GM23338 (cell line): ENCODE measurements at regions not wholly inside any gene's neighbourhood (a gene's known extent, or its start where the extent isn't known, plus 50 kb on each side); places are given as distances from the start of the nearest gene placed in this dataset.

Experiments used
- ATAC-seq: fragments of 200-7000 bp; cut with Tn5 transposase; 3 replicates; pipeline ENCODE4 v1.9.1; 2020
- DNase-seq: peaks from one replicate; pipeline ENCODE4 v3.0.0-alpha.2; 2015; ENCODE audit warnings: low spot score
- H2AFZ ChIP-seq: fragments of 200-600 bp; sonication (generic); 2 replicates; pipeline ENCODE4 v1.8.0; 2016; ENCODE audit warnings: antibody characterized with exemption, mild to moderate bottlenecking, moderate library complexity
- H3F3A ChIP-seq: fragments of 200-600 bp; sonication (generic); replicated peaks from 2 replicates; pipeline ENCODE4 v1.8.0; 2017; ENCODE audit warnings: antibody characterized with exemption, mixed run types, low read depth
- H3K27ac ChIP-seq: fragments of 200-600 bp; sonication (generic); 2 replicates; pipeline ENCODE4 v1.6.1; 2016; ENCODE audit warnings: low read depth
- H3K27me3 ChIP-seq: fragments of 200-600 bp; sonication (generic); 2 replicates; pipeline ENCODE4 v1.8.0; 2016; ENCODE audit warnings: mild to moderate bottlenecking, mixed run types, moderate library complexity; ENCODE audit not compliant: insufficient read depth
- H3K36me3 ChIP-seq: fragments of 200-600 bp; sonication (generic); 2 replicates; pipeline ENCODE4 v1.8.0; 2016; ENCODE audit warnings: mild to moderate bottlenecking; ENCODE audit not compliant: insufficient read depth
- H3K4me1 ChIP-seq: fragments of 200-600 bp; sonication (generic); 2 replicates; pipeline ENCODE4 v1.8.0; 2016; ENCODE audit warnings: mild to moderate bottlenecking, moderate library complexity; ENCODE audit not compliant: insufficient read depth
- H3K4me2 ChIP-seq: fragments of 200-600 bp; sonication (generic); 2 replicates; pipeline ENCODE4 v1.7.1; 2017; ENCODE audit warnings: mixed run types
- H3K4me3 ChIP-seq: fragments of 200-600 bp; sonication (generic); 2 replicates; pipeline ENCODE4 v1.6.1; 2016; ENCODE audit warnings: mixed run types
- H3K79me2 ChIP-seq: fragments of 200-600 bp; sonication (generic); replicated peaks from 2 replicates; pipeline ENCODE4 v1.8.0; 2017; ENCODE audit warnings: mild to moderate bottlenecking; ENCODE audit not compliant: insufficient read depth
- H3K9me2 ChIP-seq: fragments of 200-600 bp; sonication (generic); 2 replicates; pipeline ENCODE4 v1.8.0; 2017; ENCODE audit not compliant: insufficient read depth
- H4K20me1 ChIP-seq: fragments of 200-600 bp; sonication (generic); replicated peaks from 2 replicates; pipeline ENCODE4 v1.8.0; 2017; ENCODE audit warnings: mild to moderate bottlenecking; ENCODE audit not compliant: insufficient read depth
- H3K27ac Mint-ChIP-seq: 2 replicates; pipeline ENCODE4 v1.8.0; 2020; ENCODE audit warnings: inconsistent platforms, mild to moderate bottlenecking, moderate library complexity, mixed read lengths
- H3K27me3 Mint-ChIP-seq: 3 replicates; pipeline ENCODE4 v1.8.0; 2022; ENCODE audit warnings: low read depth, mild to moderate bottlenecking, moderate library complexity, mixed read lengths, inconsistent platforms; ENCODE audit not compliant: insufficient read depth, poor library complexity
- H3K36me3 Mint-ChIP-seq: 3 replicates; pipeline ENCODE4 v1.8.0; 2021; ENCODE audit warnings: low read depth, mild to moderate bottlenecking, inconsistent platforms, moderate library complexity, mixed read lengths
- H3K4me1 Mint-ChIP-seq: 3 replicates; pipeline ENCODE4 v1.8.0; 2020; ENCODE audit warnings: mild to moderate bottlenecking, inconsistent platforms, mixed read lengths
- H3K4me3 Mint-ChIP-seq: 3 replicates; pipeline ENCODE4 v1.8.0; 2021; ENCODE audit warnings: moderate library complexity, mild to moderate bottlenecking, inconsistent platforms, mixed read lengths
- H3K9me3 Mint-ChIP-seq: 3 replicates; pipeline ENCODE4 v1.8.0; 2020; ENCODE audit warnings: moderate library complexity, mild to moderate bottlenecking, inconsistent platforms, mixed read lengths
- CREB1 ChIP-seq: fragments of 250-450 bp; sonication (Bioruptor Pico); IDR thresholded peaks from 2 replicates; pipeline ENCODE4 v1.5.0; 2020; ENCODE audit warnings: low read depth, mild to moderate bottlenecking, moderate library complexity
- EZH2 ChIP-seq: fragments of 200-600 bp; sonication (generic); IDR thresholded peaks from one replicate; pipeline ENCODE4 v1.8.0; 2017; ENCODE audit warnings: antibody characterized with exemption, mild to moderate bottlenecking, low read depth; ENCODE audit not compliant: unreplicated experiment
- EZH2phosphoT487 ChIP-seq: fragments of 200-600 bp; sonication (generic); IDR thresholded peaks from one replicate; pipeline ENCODE4 v1.8.1; 2018; ENCODE audit warnings: antibody characterized with exemption; ENCODE audit not compliant: unreplicated experiment
- JUNB ChIP-seq: IDR thresholded peaks from one replicate; pipeline ENCODE4 v1.6.1; 2016; ENCODE audit warnings: antibody characterized with exemption; ENCODE audit not compliant: unreplicated experiment
- NANOG ChIP-seq: IDR thresholded peaks from 2 replicates; pipeline ENCODE4 v1.6.1; 2016; ENCODE audit warnings: antibody characterized with exemption, borderline replicate concordance
- POLR2AphosphoS5 ChIP-seq: IDR thresholded peaks from 2 replicates; pipeline ENCODE4 v1.6.1; 2016; ENCODE audit warnings: antibody characterized with exemption, low read depth
- STAT1 ChIP-seq: IDR thresholded peaks from one replicate; pipeline ENCODE4 v1.6.1; 2016; ENCODE audit warnings: antibody characterized with exemption; ENCODE audit not compliant: unreplicated experiment
- ZNF114 ChIP-seq: fragments of 250-450 bp; sonication (Bioruptor Pico); IDR thresholded peaks from 2 replicates; pipeline ENCODE4 v1.5.0; 2020; ENCODE audit warnings: mild to moderate bottlenecking, moderate library complexity
- ZNF331 ChIP-seq: fragments of 250-450 bp; sonication (Bioruptor Pico); IDR thresholded peaks from 2 replicates; pipeline ENCODE4 v1.5.0; 2020; ENCODE audit warnings: low read depth, mild to moderate bottlenecking, moderate library complexity
- TF ChIP-seq, protein P1 (sequence below): IDR thresholded peaks from one replicate; pipeline ENCODE4 v1.6.1; 2018; ENCODE audit warnings: antibody characterized with exemption; ENCODE audit not compliant: unreplicated experiment
- TF ChIP-seq, protein P2 (sequence below): IDR thresholded peaks from 2 replicates; pipeline ENCODE4 v1.6.1; 2016; ENCODE audit warnings: antibody characterized with exemption
- TF ChIP-seq, protein P3 (sequence below): fragments of 250-450 bp; sonication (Bioruptor Pico); IDR thresholded peaks from 2 replicates; pipeline ENCODE4 v1.5.0; 2020; ENCODE audit warnings: mild to moderate bottlenecking, moderate library complexity
- TF ChIP-seq, protein P4 (sequence below), 2 experiments: fragments of 200-600 bp in 1 of 2; sonication (generic) in 1 of 2; conservative IDR thresholded peaks; 2 replicates each; pipeline versions ENCODE4 v1.5.1 to v1.6.1; 2016 to 2017; ENCODE audit warnings: antibody characterized with exemption in 2 of 2, low read depth in 2 of 2, mild to moderate bottlenecking in 2 of 2, moderate library complexity in 1 of 2

DNA sequence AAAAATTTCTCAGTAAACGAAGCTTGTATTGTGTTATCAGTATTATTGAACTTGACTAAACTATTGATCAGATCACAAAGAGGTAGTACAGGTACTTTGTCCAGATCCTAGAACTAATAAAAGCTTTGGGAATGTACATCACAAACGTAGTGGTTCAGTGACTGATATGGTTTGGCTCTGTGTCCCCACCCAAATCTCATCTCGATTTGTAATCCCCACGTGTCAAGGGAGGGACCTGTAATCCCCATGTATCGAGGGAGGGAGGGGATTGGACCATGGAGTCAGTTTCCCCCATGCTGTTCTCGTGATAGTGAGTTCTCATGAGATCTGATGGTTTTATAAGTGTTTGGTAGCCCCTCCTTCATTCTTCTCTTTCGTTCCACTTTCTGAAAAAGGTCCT, 100.9 kb downstream of the ARRDC3 start:
- Histone ChIP-seq H3K36me3 (no peaks in the 10 kb centered on the region), H2AFZ (no peak overlapping the region), H3K9me2 (no peaks in the 10 kb centered on the region), H3K79me2 (no peaks in the 10 kb centered on the region), H3K4me3 (no peak overlapping the region), H3K4me1 (peaks cover 10% of the 10 kb centered on the region; the same call in 1 of the 2 replicates), H3F3A (peaks cover 6% of the 10 kb centered on the region; the same call in 1 of the 2 replicates), H3K4me2 (no peak overlapping the region), H3K27ac (no peak overlapping the region), H3K27me3 (peaks cover 36% of the 10 kb centered on the region), H4K20me1 (no peaks in the 10 kb centered on the region)
- DNase-seq (no peak), ATAC-seq (no peak)
- Mint-ChIP-seq H3K27ac (no peak overlapping the region), H3K36me3 (peaks cover 5% of the 10 kb centered on the region; the same call in 2 of the 3 replicates), H3K27me3 (peaks cover 12% of the 10 kb centered on the region), H3K4me1 (peaks cover 10% of the 10 kb centered on the region), H3K9me3 (peaks cover 5% of the 10 kb centered on the region; the same call in 1 of the 3 replicates), H3K4me3 (no peak overlapping the region)
- no peak for TF ChIP-seq ZNF114
- no peak for TF ChIP-seq CREB1 (CRISPR knock-in tag)
- TF ChIP-seq EZH2phosphoT487, result no peak
- TF ChIP-seq, protein P1, sequence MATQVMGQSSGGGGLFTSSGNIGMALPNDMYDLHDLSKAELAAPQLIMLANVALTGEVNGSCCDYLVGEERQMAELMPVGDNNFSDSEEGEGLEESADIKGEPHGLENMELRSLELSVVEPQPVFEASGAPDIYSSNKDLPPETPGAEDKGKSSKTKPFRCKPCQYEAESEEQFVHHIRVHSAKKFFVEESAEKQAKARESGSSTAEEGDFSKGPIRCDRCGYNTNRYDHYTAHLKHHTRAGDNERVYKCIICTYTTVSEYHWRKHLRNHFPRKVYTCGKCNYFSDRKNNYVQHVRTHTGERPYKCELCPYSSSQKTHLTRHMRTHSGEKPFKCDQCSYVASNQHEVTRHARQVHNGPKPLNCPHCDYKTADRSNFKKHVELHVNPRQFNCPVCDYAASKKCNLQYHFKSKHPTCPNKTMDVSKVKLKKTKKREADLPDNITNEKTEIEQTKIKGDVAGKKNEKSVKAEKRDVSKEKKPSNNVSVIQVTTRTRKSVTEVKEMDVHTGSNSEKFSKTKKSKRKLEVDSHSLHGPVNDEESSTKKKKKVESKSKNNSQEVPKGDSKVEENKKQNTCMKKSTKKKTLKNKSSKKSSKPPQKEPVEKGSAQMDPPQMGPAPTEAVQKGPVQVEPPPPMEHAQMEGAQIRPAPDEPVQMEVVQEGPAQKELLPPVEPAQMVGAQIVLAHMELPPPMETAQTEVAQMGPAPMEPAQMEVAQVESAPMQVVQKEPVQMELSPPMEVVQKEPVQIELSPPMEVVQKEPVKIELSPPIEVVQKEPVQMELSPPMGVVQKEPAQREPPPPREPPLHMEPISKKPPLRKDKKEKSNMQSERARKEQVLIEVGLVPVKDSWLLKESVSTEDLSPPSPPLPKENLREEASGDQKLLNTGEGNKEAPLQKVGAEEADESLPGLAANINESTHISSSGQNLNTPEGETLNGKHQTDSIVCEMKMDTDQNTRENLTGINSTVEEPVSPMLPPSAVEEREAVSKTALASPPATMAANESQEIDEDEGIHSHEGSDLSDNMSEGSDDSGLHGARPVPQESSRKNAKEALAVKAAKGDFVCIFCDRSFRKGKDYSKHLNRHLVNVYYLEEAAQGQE, result no peak
- TF ChIP-seq STAT1, result no peak
- no peak for TF ChIP-seq ZNF331
- TF ChIP-seq NANOG, result no peak
- TF ChIP-seq POLR2AphosphoS5, result no peak
- TF ChIP-seq, protein P2, sequence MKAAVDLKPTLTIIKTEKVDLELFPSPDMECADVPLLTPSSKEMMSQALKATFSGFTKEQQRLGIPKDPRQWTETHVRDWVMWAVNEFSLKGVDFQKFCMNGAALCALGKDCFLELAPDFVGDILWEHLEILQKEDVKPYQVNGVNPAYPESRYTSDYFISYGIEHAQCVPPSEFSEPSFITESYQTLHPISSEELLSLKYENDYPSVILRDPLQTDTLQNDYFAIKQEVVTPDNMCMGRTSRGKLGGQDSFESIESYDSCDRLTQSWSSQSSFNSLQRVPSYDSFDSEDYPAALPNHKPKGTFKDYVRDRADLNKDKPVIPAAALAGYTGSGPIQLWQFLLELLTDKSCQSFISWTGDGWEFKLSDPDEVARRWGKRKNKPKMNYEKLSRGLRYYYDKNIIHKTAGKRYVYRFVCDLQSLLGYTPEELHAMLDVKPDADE, result no peak
- TF ChIP-seq, protein P3, sequence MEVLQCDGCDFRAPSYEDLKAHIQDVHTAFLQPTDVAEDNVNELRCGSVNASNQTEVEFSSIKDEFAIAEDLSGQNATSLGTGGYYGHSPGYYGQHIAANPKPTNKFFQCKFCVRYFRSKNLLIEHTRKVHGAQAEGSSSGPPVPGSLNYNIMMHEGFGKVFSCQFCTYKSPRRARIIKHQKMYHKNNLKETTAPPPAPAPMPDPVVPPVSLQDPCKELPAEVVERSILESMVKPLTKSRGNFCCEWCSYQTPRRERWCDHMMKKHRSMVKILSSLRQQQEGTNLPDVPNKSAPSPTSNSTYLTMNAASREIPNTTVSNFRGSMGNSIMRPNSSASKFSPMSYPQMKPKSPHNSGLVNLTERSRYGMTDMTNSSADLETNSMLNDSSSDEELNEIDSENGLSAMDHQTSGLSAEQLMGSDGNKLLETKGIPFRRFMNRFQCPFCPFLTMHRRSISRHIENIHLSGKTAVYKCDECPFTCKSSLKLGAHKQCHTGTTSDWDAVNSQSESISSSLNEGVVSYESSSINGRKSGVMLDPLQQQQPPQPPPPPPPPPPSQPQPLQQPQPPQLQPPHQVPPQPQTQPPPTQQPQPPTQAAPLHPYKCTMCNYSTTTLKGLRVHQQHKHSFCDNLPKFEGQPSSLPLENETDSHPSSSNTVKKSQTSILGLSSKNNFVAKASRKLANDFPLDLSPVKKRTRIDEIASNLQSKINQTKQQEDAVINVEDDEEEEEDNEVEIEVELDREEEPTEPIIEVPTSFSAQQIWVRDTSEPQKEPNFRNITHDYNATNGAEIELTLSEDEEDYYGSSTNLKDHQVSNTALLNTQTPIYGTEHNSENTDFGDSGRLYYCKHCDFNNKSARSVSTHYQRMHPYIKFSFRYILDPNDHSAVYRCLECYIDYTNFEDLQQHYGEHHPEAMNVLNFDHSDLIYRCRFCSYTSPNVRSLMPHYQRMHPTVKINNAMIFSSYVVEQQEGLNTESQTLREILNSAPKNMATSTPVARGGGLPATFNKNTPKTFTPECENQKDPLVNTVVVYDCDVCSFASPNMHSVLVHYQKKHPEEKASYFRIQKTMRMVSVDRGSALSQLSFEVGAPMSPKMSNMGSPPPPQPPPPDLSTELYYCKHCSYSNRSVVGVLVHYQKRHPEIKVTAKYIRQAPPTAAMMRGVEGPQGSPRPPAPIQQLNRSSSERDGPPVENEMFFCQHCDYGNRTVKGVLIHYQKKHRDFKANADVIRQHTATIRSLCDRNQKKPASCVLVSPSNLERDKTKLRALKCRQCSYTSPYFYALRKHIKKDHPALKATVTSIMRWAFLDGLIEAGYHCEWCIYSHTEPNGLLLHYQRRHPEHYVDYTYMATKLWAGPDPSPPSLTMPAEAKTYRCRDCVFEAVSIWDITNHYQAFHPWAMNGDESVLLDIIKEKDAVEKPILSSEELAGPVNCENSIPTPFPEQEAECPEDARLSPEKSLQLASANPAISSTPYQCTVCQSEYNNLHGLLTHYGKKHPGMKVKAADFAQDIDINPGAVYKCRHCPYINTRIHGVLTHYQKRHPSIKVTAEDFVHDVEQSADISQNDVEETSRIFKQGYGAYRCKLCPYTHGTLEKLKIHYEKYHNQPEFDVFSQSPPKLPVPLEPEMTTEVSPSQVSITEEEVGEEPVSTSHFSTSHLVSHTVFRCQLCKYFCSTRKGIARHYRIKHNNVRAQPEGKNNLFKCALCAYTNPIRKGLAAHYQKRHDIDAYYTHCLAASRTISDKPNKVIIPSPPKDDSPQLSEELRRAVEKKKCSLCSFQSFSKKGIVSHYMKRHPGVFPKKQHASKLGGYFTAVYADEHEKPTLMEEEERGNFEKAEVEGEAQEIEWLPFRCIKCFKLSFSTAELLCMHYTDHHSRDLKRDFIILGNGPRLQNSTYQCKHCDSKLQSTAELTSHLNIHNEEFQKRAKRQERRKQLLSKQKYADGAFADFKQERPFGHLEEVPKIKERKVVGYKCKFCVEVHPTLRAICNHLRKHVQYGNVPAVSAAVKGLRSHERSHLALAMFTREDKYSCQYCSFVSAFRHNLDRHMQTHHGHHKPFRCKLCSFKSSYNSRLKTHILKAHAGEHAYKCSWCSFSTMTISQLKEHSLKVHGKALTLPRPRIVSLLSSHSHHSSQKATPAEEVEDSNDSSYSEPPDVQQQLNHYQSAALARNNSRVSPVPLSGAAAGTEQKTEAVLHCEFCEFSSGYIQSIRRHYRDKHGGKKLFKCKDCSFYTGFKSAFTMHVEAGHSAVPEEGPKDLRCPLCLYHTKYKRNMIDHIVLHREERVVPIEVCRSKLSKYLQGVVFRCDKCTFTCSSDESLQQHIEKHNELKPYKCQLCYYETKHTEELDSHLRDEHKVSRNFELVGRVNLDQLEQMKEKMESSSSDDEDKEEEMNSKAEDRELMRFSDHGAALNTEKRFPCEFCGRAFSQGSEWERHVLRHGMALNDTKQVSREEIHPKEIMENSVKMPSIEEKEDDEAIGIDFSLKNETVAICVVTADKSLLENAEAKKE, result no peak
- TF ChIP-seq, protein P4, sequence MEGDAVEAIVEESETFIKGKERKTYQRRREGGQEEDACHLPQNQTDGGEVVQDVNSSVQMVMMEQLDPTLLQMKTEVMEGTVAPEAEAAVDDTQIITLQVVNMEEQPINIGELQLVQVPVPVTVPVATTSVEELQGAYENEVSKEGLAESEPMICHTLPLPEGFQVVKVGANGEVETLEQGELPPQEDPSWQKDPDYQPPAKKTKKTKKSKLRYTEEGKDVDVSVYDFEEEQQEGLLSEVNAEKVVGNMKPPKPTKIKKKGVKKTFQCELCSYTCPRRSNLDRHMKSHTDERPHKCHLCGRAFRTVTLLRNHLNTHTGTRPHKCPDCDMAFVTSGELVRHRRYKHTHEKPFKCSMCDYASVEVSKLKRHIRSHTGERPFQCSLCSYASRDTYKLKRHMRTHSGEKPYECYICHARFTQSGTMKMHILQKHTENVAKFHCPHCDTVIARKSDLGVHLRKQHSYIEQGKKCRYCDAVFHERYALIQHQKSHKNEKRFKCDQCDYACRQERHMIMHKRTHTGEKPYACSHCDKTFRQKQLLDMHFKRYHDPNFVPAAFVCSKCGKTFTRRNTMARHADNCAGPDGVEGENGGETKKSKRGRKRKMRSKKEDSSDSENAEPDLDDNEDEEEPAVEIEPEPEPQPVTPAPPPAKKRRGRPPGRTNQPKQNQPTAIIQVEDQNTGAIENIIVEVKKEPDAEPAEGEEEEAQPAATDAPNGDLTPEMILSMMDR (conservative IDR thresholded peaks at IDR 0.05; ENCODE audit: low read depth in 2 of 2), result no peak
- no peak for TF ChIP-seq JUNB
- no peak for TF ChIP-seq EZH2
